ENCODE measurements at regions not wholly inside any gene's neighbourhood (a gene's known extent, or its start where the extent isn't known, plus 50 kb on each side); places are given as distances from the start of the nearest gene placed in this dataset.

DNA sequence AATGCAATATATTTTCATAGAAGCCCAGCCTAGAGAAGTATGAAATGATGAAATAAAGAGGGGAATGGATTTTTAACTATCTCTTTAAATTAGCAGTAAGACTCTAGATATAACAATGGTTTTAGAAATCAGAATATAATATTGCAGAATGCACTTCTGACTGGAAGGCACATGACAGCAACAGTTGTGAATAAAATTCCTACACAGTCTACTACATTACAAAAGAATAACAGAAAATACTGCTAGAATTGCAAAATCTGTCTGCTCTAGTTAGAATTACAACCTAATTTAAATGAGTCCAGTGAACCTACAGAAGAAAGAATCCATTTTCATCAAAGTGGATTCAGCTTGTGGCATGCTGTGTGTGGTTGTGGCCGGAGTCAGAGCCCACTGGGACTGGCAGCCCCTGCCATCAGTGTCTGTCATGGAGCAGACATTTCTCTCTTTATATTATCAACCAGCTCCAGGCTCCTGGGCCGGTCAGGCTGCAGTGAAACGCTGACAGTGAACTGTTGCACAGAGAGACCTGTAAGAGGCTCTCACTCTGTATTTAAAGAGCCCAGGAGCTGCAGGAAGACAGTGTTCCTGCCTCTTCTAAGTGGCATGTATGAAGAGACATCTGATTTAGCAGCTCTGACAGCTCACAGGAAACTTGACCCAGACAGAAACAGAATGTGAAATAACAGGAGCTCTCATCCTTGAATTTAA is 1523.8 kb upstream of the CADM2 start:
- TF ChIP-seq CTCF (tag by site-specific recombination; IDR thresholded peaks at IDR 0.05) (no peak), ZNF768 (tag by site-specific recombination; IDR thresholded peaks at IDR 0.05) (no peak)

Data from HEK293 (cell line).